ENCODE measurements at regions not wholly inside any gene's neighbourhood (a gene's known extent, or its start where the extent isn't known, plus 50 kb on each side); places are given as distances from the start of the nearest gene placed in this dataset.

- Histone ChIP-seq H4K8ac (ENCODE audit: low read depth in 2 of 2, low read length in 2 of 2) (no peak overlapping the region), H4K91ac (ENCODE audit: insufficient read depth, low read depth, low read length) (no peak overlapping the region), H3K9me1 (ENCODE audit: insufficient read depth, low read length) (no peaks in the 10 kb centered on the region), H2BK15ac (ENCODE audit: low read depth, low read length) (no peak overlapping the region), H2AK5ac (ENCODE audit: low read depth, low read length) (no peak overlapping the region), H3K4ac (ENCODE audit: low read depth, low read length) (no peak overlapping the region), H2BK20ac (ENCODE audit: low read depth, low read length) (no peak overlapping the region), H4K20me1 (ENCODE audit: insufficient read depth, low read length) (no peaks in the 10 kb centered on the region), H3K4me3 (ENCODE audit: insufficient read depth, low read depth, low read length) (no peak overlapping the region), H3K79me1 (ENCODE audit: low read depth in 1 of 2, low read length in 2 of 2) (no peaks in the 10 kb centered on the region), H3K4me2 (ENCODE audit: low read depth, low read length) (no peak overlapping the region), H2BK5ac (ENCODE audit: low read depth, low read length, poor library complexity, severe bottlenecking) (no peak overlapping the region), H3K23ac (ENCODE audit: low read depth, low read length) (no peak overlapping the region), H3K9me3 (ENCODE audit: control insufficient read depth, insufficient read depth, low read length) (no peaks in the 10 kb centered on the region), H3K36me3 (ENCODE audit: control insufficient read depth, insufficient read depth, low read length) (no peaks in the 10 kb centered on the region), H3K18ac (ENCODE audit: low read depth, low read length) (no peak overlapping the region), H3K4me1 (ENCODE audit: control insufficient read depth, insufficient read depth, low read length) (no peaks in the 10 kb centered on the region), H2AK9ac (replicated peaks; ENCODE audit: low read depth, low read length, poor library complexity) (no peak overlapping the region), H3K56ac (ENCODE audit: extremely low read depth, insufficient read depth, low read length) (no peak overlapping the region), H3K27ac (ENCODE audit: insufficient read depth, low read length) (no peak overlapping the region), H2BK120ac (ENCODE audit: low read depth, low read length) (no peak overlapping the region), H3K27me3 (ENCODE audit: control insufficient read depth, insufficient read depth, low read length) (no peaks in the 10 kb centered on the region), H2AFZ (replicated peaks; ENCODE audit: low read length, poor library complexity) (no peak overlapping the region), H3K14ac (replicated peaks; ENCODE audit: low read depth, low read length) (no peak overlapping the region), H4K5ac (ENCODE audit: low read depth, low read length) (no peak overlapping the region), H3K9ac (ENCODE audit: low read depth, low read length) (no peak overlapping the region)
- no TSS peak for BruUV-seq (replicated peaks)
- intact Hi-C loops (cut with micrococcal nuclease) (no loop called here), dilution Hi-C loops (cut with HindIII; ENCODE audit: low sequenced_read_pairs, unreplicated experiment) (no loop called here), in situ Hi-C loops (cut with MboI; ENCODE audit: low sequenced_read_pairs) (no loop called here)
- DNase-seq = no peak
- WGBS, 2 experiments (ENCODE audit: extremely low coverage in 2 of 2, insufficient read length in 1 of 2) = 76% methylated on average over 10 of the region's 30 CpGs; no CpG with 5 or more reads in 1 of the 2 experiments
- POLR2A ChIA-PET (ENCODE audit: unreplicated experiment) = no interaction called here
- CTCF ChIA-PET = no interaction called here
- TF ChIP-seq SMC3 (IDR thresholded peaks at IDR 0.05; ENCODE audit: low read depth, low read length) (no peak), BHLHE40 (IDR thresholded peaks at IDR 0.05; ENCODE audit: low read depth, low read length) (no peak), CTCF (conservative IDR thresholded peaks at IDR 0.05; ENCODE audit: low read depth, low read length) (no peak)
- no peak for ATAC-seq (ENCODE audit: low read depth)
Observed at GRCh38 chr10:45204954-45205775, 110.2 kb downstream of the OR13A1 start.
